Eye (tissue), 1 donor: ENCODE measurements at regions not wholly inside any gene's neighbourhood (a gene's known extent, or its start where the extent isn't known, plus 50 kb on each side); places are given as distances from the start of the nearest gene placed in this dataset.

Source experiments
- DNase-seq: peaks from one replicate; pipeline ENCODE4 v3.0.0-alpha.2; 2015

- no peak for DNase-seq
Measured at GRCh38 chr2:107025869-107026380, 140.0 kb upstream of the ST6GAL2 start.

- no peak for DNase-seq
Measured at GRCh38 chr2:107027205-107027604, 141.2 kb upstream of the ST6GAL2 start.

- DNase-seq = no peak
Measured at GRCh38 chr2:107027810-107028209, 141.8 kb upstream of the ST6GAL2 start.

- no peak for DNase-seq
Measured at GRCh38 chr2:107028661-107029060, 142.7 kb upstream of the ST6GAL2 start.

GRCh38 chr2:107036293-107036692, 150.3 kb upstream of the ST6GAL2 start:
- no peak for DNase-seq

GRCh38 chr2:107062173-107062572, 176.2 kb upstream of the ST6GAL2 start:
- DNase-seq = peak; percentile 13

- DNase-seq = peak; percentile 52
Measured at GRCh38 chr2:107062599-107063220, 176.7 kb upstream of the ST6GAL2 start.

- DNase-seq = peak; percentile 30
Measured at GRCh38 chr2:107063228-107063627, 177.3 kb upstream of the ST6GAL2 start.

GRCh38 chr2:107064750-107065149, 178.8 kb upstream of the ST6GAL2 start:
- peak; percentile 15 for DNase-seq

- DNase-seq = no peak
Measured at GRCh38 chr2:107068069-107068916, 182.3 kb upstream of the ST6GAL2 start.

GRCh38 chr2:107069890-107070289, 183.9 kb upstream of the ST6GAL2 start:
- no peak for DNase-seq

GRCh38 chr2:107072150-107072940, 186.4 kb upstream of the ST6GAL2 start:
- no peak for DNase-seq

- DNase-seq = no peak
Measured at GRCh38 chr2:107078584-107078983, 192.6 kb upstream of the ST6GAL2 start.

GRCh38 chr2:107086497-107086896, 200.5 kb upstream of the ST6GAL2 start:
- DNase-seq = no peak

GRCh38 chr2:107088156-107088555, 202.2 kb upstream of the ST6GAL2 start:
- DNase-seq = no peak

GRCh38 chr2:107091163-107091864, 205.3 kb upstream of the ST6GAL2 start:
- DNase-seq = no peak

- DNase-seq = no peak
Measured at GRCh38 chr2:107093426-107093957, 207.5 kb upstream of the ST6GAL2 start.

- DNase-seq = no peak
Measured at GRCh38 chr2:107094450-107094986, 208.6 kb upstream of the ST6GAL2 start.

GRCh38 chr2:107102176-107102575, 216.2 kb upstream of the ST6GAL2 start:
- peak; percentile 62 for DNase-seq

- DNase-seq = no peak
Measured at GRCh38 chr2:107107351-107107750, 221.4 kb upstream of the ST6GAL2 start.

- no peak for DNase-seq
Measured at GRCh38 chr2:107108556-107108955, 222.6 kb upstream of the ST6GAL2 start.

GRCh38 chr2:107111623-107112022, 225.7 kb upstream of the ST6GAL2 start:
- DNase-seq = no peak
